ENCODE measurements at regions not wholly inside any gene's neighbourhood (a gene's known extent, or its start where the extent isn't known, plus 50 kb on each side); places are given as distances from the start of the nearest gene placed in this dataset.

GRCh38 chr2:15092181-15092580, 459.7 kb downstream of the LRATD1 start:
- TF ChIP-seq POLR2AphosphoS5 (IDR thresholded peaks at IDR 0.05; ENCODE audit: low read depth, low read length) (no peak), TAF1 (IDR thresholded peaks at IDR 0.05; ENCODE audit: borderline replicate concordance, insufficient read depth, low read length) (no peak), SIN3A (IDR thresholded peaks at IDR 0.05; ENCODE audit: borderline replicate concordance, insufficient read depth, low read length) (no peak), REST (IDR thresholded peaks at IDR 0.05; ENCODE audit: insufficient read depth in 1 of 2, low read depth in 2 of 2, low read length in 2 of 2) (no peak), FOXP2 (optimal IDR thresholded peaks at IDR 0.05; ENCODE audit: borderline replicate concordance, extremely low read depth, extremely low read length, insufficient read depth) (no peak)

Data from PFSK-1 (cell line).